Upper lobe of left lung (tissue), 6 donors: ENCODE measurements at regions not wholly inside any gene's neighbourhood (a gene's known extent, or its start where the extent isn't known, plus 50 kb on each side); places are given as distances from the start of the nearest gene placed in this dataset.

ENCODE experiments used
- ATAC-seq, 2 donors: fragments of 200-7000 bp; cut with Tn5 transposase; one replicate each; pipeline ENCODE4 v1.9.1; 2022; ENCODE audit warnings: mild to moderate bottlenecking in 2 of 2, moderate library complexity in 2 of 2; ENCODE audit not compliant: low FRiP score in 2 of 2
- DNase-seq, 2 donors: peaks; one replicate each; pipeline ENCODE4 v3.0.0-alpha.2; 2019 to 2020
- H3K27ac ChIP-seq, 4 donors: fragments of 200-600 bp; sonication (generic); one replicate each; pipeline ENCODE4 v1.5.1; 2016 to 2019
- H3K27me3 ChIP-seq, 4 donors: fragments of 200-600 bp; sonication (generic); one replicate each; pipeline ENCODE4 v1.5.1; 2017 to 2019
- H3K36me3 ChIP-seq, 4 donors: fragments of 200-600 bp; sonication (generic); one replicate each; pipeline ENCODE4 v1.5.1; 2016 to 2019
- H3K4me1 ChIP-seq, 4 donors: fragments of 200-600 bp; sonication (generic); one replicate each; pipeline ENCODE4 v1.5.1; 2018 to 2019
- H3K4me3 ChIP-seq, 4 donors: fragments of 200-600 bp; sonication (generic); one replicate each; pipeline ENCODE4 v1.5.1; 2017 to 2019; ENCODE audit warnings: mild to moderate bottlenecking in 2 of 4, moderate library complexity in 1 of 4
- H3K9me3 ChIP-seq, 4 donors: fragments of 200-600 bp; sonication (generic); one replicate each; pipeline ENCODE4 v1.5.1; 2018 to 2019
- CTCF ChIP-seq, 6 experiments: fragments of 450-650 bp in 4 of 6; fragments of 200-600 bp in 2 of 6; sonication (generic) in 2 of 6; IDR thresholded peaks; one replicate each; pipeline ENCODE4 v1.5.1; 2016 to 2019; ENCODE audit warnings: antibody characterized with exemption in 6 of 6
- EP300 ChIP-seq, 4 donors: sonication (generic); formaldehyde crosslinking; IDR thresholded peaks; one replicate each; pipeline ENCODE4 v1.5.1; 2017; ENCODE audit warnings: antibody characterized with exemption in 4 of 4, control low read depth in 2 of 4
- POLR2A ChIP-seq, 4 donors: fragments of 450-650 bp; IDR thresholded peaks; one replicate each; pipeline ENCODE4 v1.5.1; 2016 to 2017; ENCODE audit warnings: antibody characterized with exemption in 4 of 4, mild to moderate bottlenecking in 2 of 4
- POLR2AphosphoS5 ChIP-seq, 2 donors: sonication (generic); formaldehyde crosslinking; IDR thresholded peaks; one replicate each; pipeline ENCODE4 v1.5.1; 2017; ENCODE audit warnings: antibody characterized with exemption in 2 of 2
- WGBS, 2 donors: methylation state at CpG; one replicate each; pipeline ENCODE4 v1.1.5; 2017 to 2018; 5-methylcytosine and 5-hydroxymethylcytosine counted together
- donor health status: DM: no; HTN: no; CAD: no; lungs with moderate emphysema.
- donor health status: DM: no; HTN: yes; CAD: no; lungs with severe emphysema.

- 56% methylated on average over 7 of the region's 7 CpGs for WGBS, 2 donors
These were observed 680.7 kb downstream of the GALC start for GRCh38 chr14:87312169-87312893.

GRCh38 chr14:87309557-87309956, 683.4 kb downstream of the GALC start:
- WGBS, 2 donors, result 45 to 74% methylated on average over 2 of the region's 2 CpGs
- H3K4me3 ChIP-seq, result no peak overlapping the region
- TF ChIP-seq CTCF (IDR thresholded peaks at IDR 0.05) (no peak), POLR2AphosphoS5 (IDR thresholded peaks at IDR 0.05) (no peak), POLR2A (IDR thresholded peaks at IDR 0.05) (no peak), EP300 (IDR thresholded peaks at IDR 0.05) (no peak)
- H3K27ac ChIP-seq, result no peak overlapping the region
- no peaks in the 10 kb centered on the region for H3K9me3 ChIP-seq
- DNase-seq (no peak), ATAC-seq (no peak)
- H3K27me3 ChIP-seq, result no peaks in the 10 kb centered on the region
- no peaks in the 10 kb centered on the region for H3K4me1 ChIP-seq
- H3K36me3 ChIP-seq, result no peaks in the 10 kb centered on the region

More at GRCh38 chr14:87312169-87312893, 680.7 kb downstream of the GALC start:
- H3K27ac ChIP-seq, result no peak overlapping the region
- no peaks in the 10 kb centered on the region for H3K4me1 ChIP-seq
- TF ChIP-seq CTCF (IDR thresholded peaks at IDR 0.05) (no peak), POLR2A (IDR thresholded peaks at IDR 0.05) (no peak)
- H3K4me3 ChIP-seq, result no peak overlapping the region
- ATAC-seq, result no peak
- H3K9me3 ChIP-seq, result no peaks in the 10 kb centered on the region
- H3K27me3 ChIP-seq, result no peaks in the 10 kb centered on the region
- no peaks in the 10 kb centered on the region for H3K36me3 ChIP-seq
- DNase-seq, result no peak

GRCh38 chr14:87306409-87307168, 686.4 kb downstream of the GALC start:
- ATAC-seq (no peak), DNase-seq (no peak)
- H3K27me3 ChIP-seq, result no peaks in the 10 kb centered on the region
- H3K36me3 ChIP-seq, result no peaks in the 10 kb centered on the region
- H3K4me1 ChIP-seq, result no peaks in the 10 kb centered on the region
- no peak overlapping the region for H3K27ac ChIP-seq
- H3K9me3 ChIP-seq, result no peaks in the 10 kb centered on the region
- H3K4me3 ChIP-seq, result no peak overlapping the region
- TF ChIP-seq CTCF (IDR thresholded peaks at IDR 0.05), result no peak
- TF ChIP-seq EP300 (IDR thresholded peaks at IDR 0.05), result no peak
- TF ChIP-seq POLR2AphosphoS5 (IDR thresholded peaks at IDR 0.05), result no peak
- no peak for TF ChIP-seq POLR2A (IDR thresholded peaks at IDR 0.05)
- WGBS, 2 donors, result 83 to 94% methylated on average over 1 of the region's 1 CpG

DNA sequence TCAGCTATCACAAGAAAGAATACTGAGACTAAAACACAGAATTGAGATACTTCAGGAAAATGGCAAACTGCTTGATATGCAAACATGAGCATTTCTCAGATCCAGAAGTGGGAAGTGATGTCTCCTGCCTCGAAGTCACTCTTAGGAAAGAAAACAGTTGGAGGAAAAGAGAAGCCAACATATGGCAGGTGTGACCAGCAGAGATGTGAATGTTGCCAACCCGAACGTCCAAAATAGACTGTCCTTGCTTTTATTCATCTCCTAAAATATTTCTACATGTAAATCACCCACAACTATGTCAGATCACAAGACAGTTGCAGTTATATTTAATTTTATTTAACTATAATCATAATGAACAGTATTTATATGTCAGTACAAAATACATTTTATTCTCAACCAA, 687.6 kb downstream of the GALC start:
- Histone ChIP-seq H3K27ac (no peak overlapping the region), H3K9me3 (no peaks in the 10 kb centered on the region), H3K27me3 (no peaks in the 10 kb centered on the region), H3K4me1 (no peaks in the 10 kb centered on the region), H3K36me3 (no peaks in the 10 kb centered on the region), H3K4me3 (no peak overlapping the region)
- DNase-seq (no peak), ATAC-seq (no peak)
- no peak for TF ChIP-seq CTCF (IDR thresholded peaks at IDR 0.05)
- no peak for TF ChIP-seq EP300 (IDR thresholded peaks at IDR 0.05)
- TF ChIP-seq POLR2A (IDR thresholded peaks at IDR 0.05), result no peak
- TF ChIP-seq POLR2AphosphoS5 (IDR thresholded peaks at IDR 0.05), result no peak
- 65 to 77% methylated on average over 3 of the region's 3 CpGs for WGBS, 2 donors
